HepG2 (cell line): ENCODE measurements at regions not wholly inside any gene's neighbourhood (a gene's known extent, or its start where the extent isn't known, plus 50 kb on each side); places are given as distances from the start of the nearest gene placed in this dataset.
"Not testable (repeated sequence)": the region's sequence is repeated elsewhere in the genome, so short reads cannot be mapped to it uniquely, and the experiment has no call there.

Experiments used
- ATAC-seq: fragments of 200-7000 bp; cut with Tn5 transposase; 3 replicates; pipeline ENCODE4 v1.9.1; 2020; ENCODE audit warnings: mild to moderate bottlenecking, moderate library complexity
- BruUV-seq: library from RNA; stranded (reverse); fragments of 400-500 nt; replicated peaks from 2 replicates; lab custom pipeline; 2021; lab: Mats Ljungman, UMichigan
- CTCF ChIA-PET: fragments of 300-600 bp; formaldehyde crosslinking; extraction: SDS; loops from one replicate; lab custom pipeline; 2021; ENCODE audit warnings: low total read pairs, inconsistent platforms, low intra/inter-chr PET ratio; lab: Yijun Ruan, JAX
- POLR2A ChIA-PET: fragments of 350-600 bp; sonication (Branson Sonifier 250); formaldehyde crosslinking; loops from one replicate; lab custom pipeline; 2020; ENCODE audit warnings: antibody characterized with exemption, inconsistent platforms; lab: Yijun Ruan, JAX
- DNase-seq: peaks from one replicate; pipeline ENCODE4 v3.0.0-alpha.2; 2015; ENCODE audit warnings: low spot score
- FAIRE-seq: peaks from 3 replicates; lab custom pipeline; 2011; peaks lifted over from hg19 to GRCh38; lab: Jason Lieb, UNC
- H2AFZ ChIP-seq: one replicate; pipeline ENCODE4 v1.6.1; 2011; ENCODE audit warnings: low read length, inconsistent platforms
- H3K27ac ChIP-seq: fragments of 300-600 bp; 3 replicates; pipeline ENCODE4 v1.8.0; 2011; ENCODE audit warnings: mixed run types, mild to moderate bottlenecking, mixed read lengths, low read length, inconsistent platforms; ENCODE audit not compliant: insufficient read depth; ENCODE audit errors: extremely low read length
- H3K27me3 ChIP-seq, 2 experiments: fragments of 200-600 bp in 1 of 2; 2 replicates in 1 of 2; 3 replicates in 1 of 2; pipeline versions ENCODE4 v1.6.0 to v1.8.0; 2011; ENCODE audit warnings: low read length in 2 of 2, mild to moderate bottlenecking in 2 of 2, moderate library complexity in 2 of 2, inconsistent platforms in 1 of 2; ENCODE audit not compliant: insufficient read depth in 2 of 2, control insufficient read depth in 1 of 2
- H3K36me3 ChIP-seq, 2 experiments: fragments of 200-600 bp in 1 of 2; replicated peaks in 1 of 2; 2 replicates in 1 of 2; 3 replicates in 1 of 2; pipeline versions ENCODE4 v1.5.1 to v1.8.0; 2011; ENCODE audit warnings: low read length in 2 of 2, inconsistent platforms in 1 of 2; ENCODE audit not compliant: insufficient read depth in 2 of 2, control insufficient read depth in 1 of 2
- H3K4me1 ChIP-seq: 2 replicates; pipeline ENCODE4 v1.5.1; 2012; ENCODE audit warnings: low read length, inconsistent platforms; ENCODE audit not compliant: insufficient read depth
- H3K4me2 ChIP-seq: 2 replicates; pipeline ENCODE4 v1.6.0; 2011; ENCODE audit warnings: low read depth, low read length, inconsistent platforms
- H3K4me3 ChIP-seq, 3 experiments: fragments of 200-600 bp in 1 of 3; sonication (generic), shearing (Covaris generic) in 1 of 3; replicated peaks in 1 of 3; 2 replicates each; pipeline ENCODE4 v1.5.1; 2011 to 2016; ENCODE audit warnings: low read length in 3 of 3, inconsistent platforms in 2 of 3, low read depth in 2 of 3, mild to moderate bottlenecking in 2 of 3, control low read depth in 1 of 3, mixed read lengths in 1 of 3; ENCODE audit not compliant: insufficient read depth in 1 of 3
- H3K79me2 ChIP-seq: one replicate; pipeline ENCODE4 v1.6.1; 2011; ENCODE audit warnings: low read length, inconsistent platforms; ENCODE audit not compliant: insufficient read depth
- H3K9ac ChIP-seq: 2 replicates; pipeline ENCODE4 v1.6.0; 2011; ENCODE audit warnings: mild to moderate bottlenecking, low read depth, low read length, inconsistent platforms; ENCODE audit not compliant: insufficient read depth
- H3K9me3 ChIP-seq: 2 replicates; pipeline ENCODE4 v1.5.1; 2012; ENCODE audit warnings: mild to moderate bottlenecking, low read length
- H4K20me1 ChIP-seq: 2 replicates; pipeline ENCODE4 v1.6.0; 2011; ENCODE audit warnings: inconsistent platforms, mild to moderate bottlenecking, low read length, moderate library complexity; ENCODE audit not compliant: insufficient read depth
- WGBS: methylation state at CpG from one replicate; pipeline ENCODE4 v1.1.6; 2017; ENCODE audit warnings: low lambda C conversion rate; 5-methylcytosine and 5-hydroxymethylcytosine counted together
- in situ Hi-C: cut with HindIII; loops from 2 replicates; pipeline ENCODE4 v1.10.0; 2017; ENCODE audit warnings: low pct_unique_long_range_greater_than_20kb; ENCODE audit not compliant: extremely low pct_ligation_motif_present
- intact Hi-C: fragments of 100-400 bp; cut with micrococcal nuclease; formaldehyde crosslinking; loops from one replicate; pipeline ENCODE4 v1.10.0; 2022; ENCODE audit not compliant: unreplicated experiment

DNA sequence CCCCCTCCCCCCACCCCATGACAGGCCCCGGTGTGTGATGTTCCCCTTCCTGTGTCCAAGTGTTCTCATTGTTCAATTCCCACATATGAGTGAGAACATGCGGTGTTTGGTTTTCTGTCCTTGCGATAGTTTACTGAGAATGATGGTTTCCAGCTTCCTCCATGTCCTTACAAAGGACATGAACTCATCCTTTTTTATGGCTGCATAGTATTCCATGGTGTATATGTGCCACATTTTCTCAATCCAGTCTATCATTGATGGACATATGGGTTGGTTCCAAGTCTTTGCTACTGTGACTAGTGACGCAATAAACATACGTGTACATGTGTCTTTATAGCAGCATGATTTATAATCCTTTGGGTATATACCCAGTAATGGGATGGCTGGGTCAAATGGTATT lies 95.6 kb downstream of the PRR15 start:
- H3K4me2 ChIP-seq, FAIRE-seq, ATAC-seq, DNase-seq, in situ Hi-C loops, H4K20me1 ChIP-seq, H3K36me3 ChIP-seq, H2AFZ ChIP-seq, H3K27me3 ChIP-seq, H3K9ac ChIP-seq, BruUV-seq, H3K4me3 ChIP-seq, H3K27ac ChIP-seq, H3K9me3 ChIP-seq, H3K4me1 ChIP-seq, POLR2A ChIA-PET, intact Hi-C loops, CTCF ChIA-PET, H3K79me2 ChIP-seq: not testable (repeated sequence)
- 98% methylated on average over 5 of the region's 5 CpGs for WGBS

DNA sequence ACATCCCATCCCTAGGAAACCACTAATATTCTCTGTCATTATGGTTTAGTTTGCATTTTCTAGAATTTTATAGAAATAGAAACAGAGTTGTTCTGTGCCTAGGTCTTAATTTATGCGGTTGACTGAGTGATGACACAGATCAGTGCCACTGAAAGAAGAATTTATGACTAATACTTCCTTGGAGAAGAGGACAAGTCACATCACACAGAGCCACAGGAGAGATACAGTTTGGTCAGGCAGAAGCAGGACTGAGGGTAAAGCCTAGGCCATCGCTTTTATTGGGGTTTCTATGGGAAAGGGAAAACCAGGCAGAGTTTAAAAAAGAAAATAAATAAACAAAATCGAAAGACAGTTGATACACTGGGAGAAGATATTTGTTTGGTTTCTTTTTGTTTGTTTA lies 99.3 kb downstream of the PRR15 start:
- H3K4me1 ChIP-seq, H3K27ac ChIP-seq, H4K20me1 ChIP-seq, H3K9me3 ChIP-seq, CTCF ChIA-PET, H3K9ac ChIP-seq, in situ Hi-C loops, FAIRE-seq, BruUV-seq, POLR2A ChIA-PET, H2AFZ ChIP-seq, H3K4me3 ChIP-seq, intact Hi-C loops, DNase-seq, ATAC-seq, H3K4me2 ChIP-seq, H3K79me2 ChIP-seq, H3K27me3 ChIP-seq, H3K36me3 ChIP-seq: not testable (repeated sequence)
- WGBS, result 77% methylated on average over 3 of the region's 3 CpGs

DNA sequence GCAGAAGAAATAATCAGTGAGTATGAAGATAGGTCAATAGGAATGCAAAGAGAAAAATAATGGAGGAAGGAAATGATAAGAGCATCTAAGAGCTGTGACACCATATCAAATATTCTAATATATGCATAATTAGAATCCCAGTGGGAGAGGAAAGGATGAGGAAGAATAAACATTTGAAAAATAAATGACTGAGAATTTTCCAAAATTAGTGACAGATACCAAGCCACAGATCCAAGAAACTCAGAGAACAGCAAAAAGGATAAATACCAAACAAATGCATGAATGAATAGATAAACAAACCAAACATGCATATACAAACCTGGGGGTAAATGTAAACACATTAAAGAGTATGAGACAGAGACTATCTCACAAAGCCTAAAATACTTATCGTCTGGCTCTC lies 101.4 kb downstream of the PRR15 start:
- H3K27me3 ChIP-seq, H4K20me1 ChIP-seq, H3K36me3 ChIP-seq, POLR2A ChIA-PET, BruUV-seq, H3K27ac ChIP-seq, H2AFZ ChIP-seq, FAIRE-seq, H3K4me3 ChIP-seq, H3K9ac ChIP-seq, ATAC-seq, DNase-seq, intact Hi-C loops, in situ Hi-C loops, H3K4me2 ChIP-seq, H3K9me3 ChIP-seq, H3K79me2 ChIP-seq, CTCF ChIA-PET, H3K4me1 ChIP-seq: not testable (repeated sequence)
- WGBS, result 83% methylated on average over 1 of the region's 1 CpG

DNA sequence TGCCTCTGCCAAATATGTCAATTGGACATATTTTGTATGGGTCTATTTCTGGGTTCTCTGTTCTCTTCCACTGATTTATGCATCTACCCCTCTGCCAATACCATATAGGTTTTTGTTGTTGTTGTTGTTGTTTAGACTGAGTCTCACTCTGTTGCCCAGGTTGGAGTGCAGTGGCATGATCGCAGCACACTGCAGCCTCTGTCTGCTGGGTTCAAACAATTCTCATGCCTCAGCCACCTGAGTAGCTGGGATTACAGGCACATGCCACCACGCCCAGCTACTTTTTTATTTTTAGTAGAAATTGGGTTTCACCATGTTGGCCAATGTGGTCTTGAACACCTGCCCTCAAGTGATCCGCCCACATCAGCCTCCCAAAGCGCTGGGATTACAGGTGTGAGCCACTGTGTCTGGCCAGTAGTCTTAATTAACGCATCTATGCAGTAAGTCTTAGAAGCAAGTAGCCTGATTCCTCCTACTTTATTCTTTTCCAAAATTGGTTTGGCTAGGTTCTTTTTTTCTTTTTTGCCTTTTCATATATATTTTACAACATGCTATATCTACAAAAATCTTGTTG lies 103.5 kb downstream of the PRR15 start:
- H3K36me3 ChIP-seq, POLR2A ChIA-PET, H4K20me1 ChIP-seq, H3K79me2 ChIP-seq, H3K27ac ChIP-seq, ATAC-seq, BruUV-seq, H3K27me3 ChIP-seq, H3K4me2 ChIP-seq, H3K4me1 ChIP-seq, H3K9ac ChIP-seq, FAIRE-seq, H3K9me3 ChIP-seq, CTCF ChIA-PET, DNase-seq, in situ Hi-C loops, intact Hi-C loops, H3K4me3 ChIP-seq, H2AFZ ChIP-seq: not testable (repeated sequence)
- 93% methylated on average over 5 of the region's 5 CpGs for WGBS
